ENCODE measurements at regions not wholly inside any gene's neighbourhood (a gene's known extent, or its start where the extent isn't known, plus 50 kb on each side); places are given as distances from the start of the nearest gene placed in this dataset.

- H3K9me3 ChIP-seq: no peaks in the 10 kb centered on the region
- no peak for DNase-seq
- H3K9ac ChIP-seq (ENCODE audit: low read depth in 2 of 2, low read length in 2 of 2): no peak overlapping the region
- H3K36me3 ChIP-seq: no peaks in the 10 kb centered on the region
- H3K4me3 ChIP-seq: no peak overlapping the region
- TF ChIP-seq CTCF (IDR thresholded peaks at IDR 0.05): no peak
- H3K4me1 ChIP-seq: no peaks in the 10 kb centered on the region
- intact Hi-C loops (cut with DNase I): no loop called here
- no peak overlapping the region for H3K27ac ChIP-seq
- no peaks in the 10 kb centered on the region for H3K27me3 ChIP-seq
Observed at GRCh38 chr16:48086422-48086821, 69.4 kb downstream of the ABCC12 start.

DNA sequence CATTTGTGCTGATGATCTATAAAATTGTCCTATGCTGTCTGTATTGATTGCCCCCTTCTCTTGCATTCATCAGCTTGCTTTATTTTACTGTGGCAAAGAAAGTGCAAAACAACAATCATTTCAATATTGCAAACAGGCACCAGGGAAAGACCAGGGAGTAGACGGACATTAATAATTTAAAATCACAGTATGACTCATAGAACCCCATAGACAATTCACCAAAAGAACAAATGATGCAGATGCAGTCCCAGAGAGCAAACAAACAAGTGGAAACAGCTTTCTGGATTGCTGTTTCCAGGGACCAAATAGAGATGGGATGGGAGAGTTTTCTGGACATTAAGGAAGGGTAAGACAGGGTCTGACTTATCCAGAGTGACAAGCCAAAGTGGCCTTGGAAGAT, 70.1 kb downstream of the ABCC12 start:
- Histone ChIP-seq H3K27me3 (no peaks in the 10 kb centered on the region), H3K9me3 (no peaks in the 10 kb centered on the region), H3K36me3 (no peaks in the 10 kb centered on the region), H3K27ac (no peak overlapping the region), H3K4me1 (no peaks in the 10 kb centered on the region), H3K9ac (ENCODE audit: low read depth in 2 of 2, low read length in 2 of 2) (no peak overlapping the region), H3K4me3 (no peak overlapping the region)
- TF ChIP-seq CTCF (IDR thresholded peaks at IDR 0.05): no peak
- intact Hi-C loops (cut with DNase I): no loop called here
- DNase-seq: no peak

GRCh38 chr16:48084826-48085225, 71.0 kb downstream of the ABCC12 start:
- intact Hi-C loops (cut with DNase I): no loop called here
- Histone ChIP-seq H3K27me3 (no peaks in the 10 kb centered on the region), H3K4me1 (no peaks in the 10 kb centered on the region), H3K9ac (ENCODE audit: low read depth in 2 of 2, low read length in 2 of 2) (no peak overlapping the region), H3K4me3 (no peak overlapping the region), H3K9me3 (no peaks in the 10 kb centered on the region), H3K27ac (no peak overlapping the region), H3K36me3 (no peaks in the 10 kb centered on the region)
- DNase-seq: no peak
- no peak for TF ChIP-seq CTCF (IDR thresholded peaks at IDR 0.05)

GRCh38 chr16:48082516-48082915, 73.3 kb downstream of the ABCC12 start:
- TF ChIP-seq CTCF (IDR thresholded peaks at IDR 0.05): no peak
- intact Hi-C loops (cut with DNase I): no loop called here
- Histone ChIP-seq H3K4me1 (no peaks in the 10 kb centered on the region), H3K27ac (no peak overlapping the region), H3K9ac (ENCODE audit: low read depth in 2 of 2, low read length in 2 of 2) (no peak overlapping the region), H3K27me3 (no peaks in the 10 kb centered on the region), H3K36me3 (no peaks in the 10 kb centered on the region), H3K9me3 (no peaks in the 10 kb centered on the region), H3K4me3 (no peak overlapping the region)
- no peak for DNase-seq

GRCh38 chr16:48081656-48082055, 74.1 kb downstream of the ABCC12 start:
- Histone ChIP-seq H3K27ac (no peak overlapping the region), H3K4me1 (no peaks in the 10 kb centered on the region), H3K27me3 (no peaks in the 10 kb centered on the region), H3K36me3 (no peaks in the 10 kb centered on the region), H3K9me3 (no peaks in the 10 kb centered on the region), H3K4me3 (no peak overlapping the region), H3K9ac (ENCODE audit: low read depth in 2 of 2, low read length in 2 of 2) (no peak overlapping the region)
- TF ChIP-seq CTCF (IDR thresholded peaks at IDR 0.05): no peak
- no peak for DNase-seq
- intact Hi-C loops (cut with DNase I): no loop called here
